HG03571 (cell line): ENCODE measurements at regions not wholly inside any gene's neighbourhood (a gene's known extent, or its start where the extent isn't known, plus 50 kb on each side); places are given as distances from the start of the nearest gene placed in this dataset.
A peak's percentile ranks its signal among the peaks of the same experiment; 100 is the strongest.

Experiments
- ATAC-seq: cut with Tn5 transposase; IDR thresholded peaks from one replicate; pipeline ENCODE4 v1.9.1; 2021; ENCODE audit not compliant: unreplicated experiment

DNA sequence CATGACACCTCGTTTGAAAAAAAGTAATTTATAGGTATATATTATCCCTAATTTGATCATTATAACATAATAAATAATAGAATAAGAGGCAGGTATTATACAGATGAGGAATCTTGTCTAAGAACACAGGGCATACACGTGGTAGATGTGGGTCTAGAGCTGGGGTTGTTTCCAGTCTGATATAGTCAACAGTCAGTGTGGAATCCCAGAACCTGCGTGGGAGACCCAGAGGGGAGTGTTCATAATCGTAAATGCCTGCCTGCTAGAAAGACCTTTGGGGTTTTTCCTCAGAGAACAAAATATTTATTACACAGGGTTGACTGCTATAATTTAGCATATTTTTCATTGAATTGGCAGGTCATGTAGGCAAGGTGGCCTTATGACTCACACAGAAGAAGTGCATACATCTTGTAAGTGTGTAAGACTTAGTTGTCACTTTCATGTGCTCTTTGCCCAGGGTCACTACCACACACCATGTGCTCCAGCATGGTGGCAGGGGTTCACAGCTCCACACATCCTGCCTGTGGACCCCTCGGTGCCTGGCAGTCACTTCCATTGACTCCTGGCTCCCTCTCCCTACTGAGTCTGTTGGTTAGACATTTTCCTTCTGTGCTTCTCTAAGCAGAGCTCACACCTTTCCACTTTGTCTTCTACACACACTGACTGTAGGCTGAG lies 94.9 kb upstream of the IKZF1 start:
- no peak for ATAC-seq

DNA sequence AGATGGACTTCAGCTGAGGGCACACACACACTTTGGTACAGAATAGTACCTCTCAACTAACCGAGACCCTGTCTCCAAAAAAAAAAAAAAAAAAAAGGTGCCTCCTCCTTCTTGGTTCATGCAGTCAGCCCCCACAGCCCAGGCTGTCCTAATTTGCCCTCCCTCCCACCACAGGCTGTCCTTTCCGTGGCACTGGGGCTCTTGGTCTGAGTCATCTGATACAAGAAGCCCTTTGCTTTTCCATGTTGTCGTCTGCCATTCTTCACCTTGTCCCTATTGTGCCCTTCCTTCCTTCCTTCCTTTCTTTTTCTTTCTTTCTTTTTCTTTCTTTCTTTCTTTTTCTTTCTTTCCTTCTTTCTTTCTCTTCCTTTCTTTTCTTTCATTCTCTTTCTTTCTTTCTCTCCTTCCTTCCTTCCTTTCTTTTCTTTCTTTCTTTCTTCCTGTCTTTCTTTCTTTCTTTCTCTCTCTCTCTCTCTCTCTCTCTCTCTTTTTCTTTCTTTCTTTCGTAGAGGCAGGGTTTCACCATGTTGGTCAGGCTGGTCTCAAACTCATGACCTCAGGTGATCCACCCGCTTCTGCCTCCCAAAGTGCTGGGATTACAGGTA lies 96.0 kb upstream of the IKZF1 start:
- no peak for ATAC-seq

DNA sequence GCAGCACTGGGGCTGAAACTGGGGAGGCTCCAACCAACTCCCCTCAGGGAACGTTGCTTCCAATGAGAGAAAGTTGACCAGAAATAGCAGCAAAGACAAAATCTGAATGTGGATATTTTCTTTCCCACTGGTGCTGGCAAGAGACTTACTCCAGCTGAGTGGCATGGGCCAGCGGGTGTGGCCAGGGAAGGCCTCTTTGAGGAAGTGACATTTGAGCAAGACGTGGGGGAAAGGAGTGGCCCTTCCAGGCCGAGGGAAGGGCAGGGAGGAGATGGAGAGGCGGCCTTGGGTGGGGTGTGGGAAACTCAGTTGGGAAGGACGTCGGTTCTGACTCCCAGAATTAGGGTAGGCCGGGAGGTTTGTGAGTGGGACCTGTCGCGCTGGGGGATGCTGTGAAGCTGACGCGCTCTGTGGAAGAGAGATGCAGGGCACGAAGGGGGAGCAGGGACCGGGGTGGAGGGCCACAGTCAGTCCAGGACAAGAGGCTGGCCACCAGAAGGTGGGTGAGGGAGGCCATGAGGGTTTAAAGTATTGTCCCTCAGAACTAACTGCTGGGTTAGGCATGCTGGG lies 96.7 kb upstream of the IKZF1 start:
- ATAC-seq, result no peak

DNA sequence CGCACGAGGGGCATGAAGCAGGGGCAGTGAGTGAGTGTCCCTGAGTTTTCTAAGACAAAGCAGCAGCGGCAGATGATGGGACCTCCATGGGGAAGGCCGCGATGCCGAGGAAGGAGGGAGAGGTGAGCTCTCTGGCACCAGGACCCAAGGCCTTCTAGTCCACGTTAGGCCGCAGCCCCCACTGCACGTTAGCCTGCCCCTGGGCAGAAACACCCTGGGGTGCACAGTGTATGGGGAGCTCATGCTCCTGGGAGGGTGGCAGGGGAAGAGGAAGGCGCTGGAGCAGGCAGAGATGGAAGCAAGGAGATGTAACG lies 97.3 kb upstream of the IKZF1 start:
- no peak for ATAC-seq

DNA sequence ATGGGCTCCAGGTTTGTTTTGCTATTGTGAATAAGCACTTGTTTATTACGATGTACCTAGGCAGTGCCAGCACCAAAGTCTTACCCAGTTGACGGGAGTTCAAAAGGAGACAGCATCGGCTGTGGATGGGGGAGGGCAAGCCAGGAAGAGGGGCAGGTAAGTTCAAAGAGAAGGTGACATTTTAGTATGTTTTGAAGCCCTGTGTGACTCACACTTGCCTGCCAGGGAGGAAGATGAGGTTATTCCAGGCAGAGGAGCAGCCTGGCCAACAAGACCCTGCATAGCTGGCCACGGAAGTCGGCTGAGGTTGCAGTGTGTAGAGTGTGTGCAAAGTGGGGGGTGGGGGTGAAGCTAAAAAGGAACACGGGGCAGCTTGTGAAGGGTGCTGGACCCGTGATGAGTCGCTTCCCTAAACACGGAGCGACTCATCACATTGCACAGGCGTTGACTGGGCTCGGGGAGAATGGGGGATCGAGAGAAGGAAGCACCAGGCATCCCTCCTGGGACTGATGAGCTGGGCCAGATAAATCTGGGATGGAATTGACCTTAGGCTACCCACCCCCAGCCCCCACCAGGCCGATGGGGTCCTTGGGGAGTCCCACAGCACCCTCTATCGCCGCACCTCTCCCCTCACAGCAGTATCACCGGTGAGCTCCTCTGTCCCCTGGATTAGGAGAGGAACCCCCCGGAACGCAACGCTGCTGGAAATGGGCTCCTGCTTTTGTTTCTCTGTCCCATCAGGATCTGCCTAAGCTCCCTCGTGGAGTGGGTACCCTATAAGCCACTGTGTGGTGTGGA lies 97.9 kb upstream of the IKZF1 start:
- ATAC-seq, result no peak

DNA sequence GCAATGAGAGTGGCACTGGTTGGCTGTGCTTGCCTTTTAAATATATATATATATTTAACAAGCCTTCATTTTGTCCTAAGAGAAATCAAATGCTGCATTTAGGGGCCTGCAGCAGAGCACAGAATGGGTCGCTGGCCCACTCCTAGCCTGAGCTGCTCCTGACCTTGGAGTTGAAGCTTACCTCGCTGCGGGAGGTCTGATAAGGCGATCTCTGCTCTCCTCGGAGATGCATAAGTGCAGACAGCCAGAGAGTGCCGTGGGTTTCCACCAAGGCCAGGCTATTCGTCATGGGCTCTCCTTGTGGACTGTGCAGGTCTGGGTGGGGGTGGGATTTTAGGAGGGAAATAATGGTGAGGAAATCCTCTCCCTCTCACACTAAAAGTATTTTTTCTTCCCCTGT lies 99.5 kb upstream of the IKZF1 start:
- no peak for ATAC-seq

DNA sequence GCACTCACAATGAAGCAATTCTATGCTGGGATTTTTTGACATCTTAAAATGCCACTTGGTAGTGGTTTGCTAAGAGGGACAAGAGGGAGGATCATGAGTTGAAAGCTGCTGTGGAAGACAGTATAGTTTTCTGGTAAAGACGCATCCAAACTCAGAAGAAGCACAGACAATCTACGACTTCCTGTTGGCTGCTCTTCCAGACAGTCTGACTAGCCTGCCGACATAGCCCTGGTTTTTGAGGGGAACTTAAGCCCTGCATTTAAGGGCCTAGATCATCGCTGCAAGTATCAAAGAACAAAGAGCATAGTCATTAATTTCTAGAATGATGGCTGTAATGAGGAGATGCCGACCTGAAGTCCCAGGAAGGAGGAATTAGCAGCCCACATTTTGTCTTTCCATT lies 99.9 kb upstream of the IKZF1 start:
- no peak for ATAC-seq

DNA sequence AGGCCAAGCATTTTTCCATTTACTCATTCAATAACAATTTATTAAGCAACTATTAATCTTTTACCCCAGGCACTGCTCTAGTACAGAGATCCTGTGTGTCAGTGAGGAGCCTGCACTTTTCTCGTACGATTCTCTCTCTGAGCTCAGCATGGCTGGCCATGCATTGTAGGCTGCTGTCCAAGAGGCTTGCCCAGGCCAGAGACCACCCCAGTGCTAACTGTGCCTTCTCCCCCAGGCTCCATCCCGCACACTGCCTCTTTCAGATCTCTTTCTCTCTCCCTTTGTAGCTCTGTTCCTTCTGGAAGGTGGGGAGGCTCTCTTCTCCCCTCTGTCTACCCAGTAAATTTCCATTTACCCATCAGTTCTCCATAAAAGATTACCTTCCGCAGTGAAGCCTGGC lies 101.0 kb upstream of the IKZF1 start:
- no peak for ATAC-seq

DNA sequence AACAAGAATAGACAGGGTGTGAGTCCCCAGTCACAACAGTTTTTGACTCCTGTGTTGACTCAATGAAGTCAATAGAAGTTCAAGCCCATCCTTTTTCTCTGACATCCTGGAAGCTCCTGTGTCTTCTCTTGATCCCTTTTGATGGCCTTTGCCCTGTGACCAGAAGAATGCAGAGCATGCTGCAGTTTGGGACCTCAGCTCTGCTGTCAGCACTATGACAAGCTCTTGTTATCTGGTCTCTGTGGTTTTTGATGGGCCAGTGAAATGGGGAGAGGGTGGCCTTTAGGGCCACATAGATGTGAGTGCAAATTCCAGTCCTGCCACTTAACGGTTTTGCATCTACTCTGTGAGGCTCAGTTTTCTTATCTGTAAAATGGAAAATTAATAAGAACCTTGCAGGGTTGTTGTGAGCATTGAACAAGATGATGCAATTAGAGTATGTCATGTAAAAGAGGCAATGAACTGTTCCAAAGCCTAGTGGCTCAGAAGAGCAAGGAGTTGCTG lies 102.4 kb upstream of the IKZF1 start:
- no peak for ATAC-seq

DNA sequence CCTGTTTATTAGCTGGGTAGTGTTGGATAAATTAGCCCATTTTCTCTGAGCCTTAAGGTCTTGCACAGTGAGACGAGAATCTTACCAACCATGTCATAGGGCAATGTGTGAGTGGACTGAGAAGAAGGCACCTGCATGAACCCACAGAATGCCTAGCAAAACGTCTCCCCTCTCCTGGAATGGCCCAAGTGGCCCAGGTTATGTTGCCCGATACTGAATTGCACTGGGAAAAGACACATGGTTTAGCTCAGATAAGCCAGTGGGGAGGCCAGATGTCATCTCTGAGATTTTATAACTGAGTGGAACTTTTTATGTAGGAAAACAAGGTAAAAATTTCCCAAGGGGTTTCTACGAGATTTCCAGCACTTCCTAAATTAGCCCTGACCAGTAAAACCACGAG lies 104.7 kb upstream of the IKZF1 start:
- no peak for ATAC-seq

DNA sequence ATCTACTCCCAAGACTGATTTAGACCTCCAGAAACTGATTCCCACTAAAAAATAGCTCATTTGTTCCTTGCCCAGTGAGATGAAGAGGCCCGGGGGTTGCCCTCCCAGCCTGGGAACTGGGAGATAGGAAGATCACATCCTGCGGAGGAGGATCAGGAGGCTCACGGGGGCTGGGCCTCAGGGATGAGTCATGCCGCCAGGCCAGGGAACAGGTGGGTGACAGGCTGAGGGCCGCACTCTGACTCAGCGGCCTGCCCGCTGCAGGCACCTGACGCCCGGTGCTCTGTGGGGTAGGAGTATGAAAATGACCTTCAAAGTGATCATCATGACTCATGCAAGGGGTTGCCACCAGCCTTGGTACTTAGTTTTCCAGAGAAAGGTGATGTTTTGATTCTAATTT lies 104.5 kb upstream of the ZPBP start:
- peak; percentile 80 for ATAC-seq

DNA sequence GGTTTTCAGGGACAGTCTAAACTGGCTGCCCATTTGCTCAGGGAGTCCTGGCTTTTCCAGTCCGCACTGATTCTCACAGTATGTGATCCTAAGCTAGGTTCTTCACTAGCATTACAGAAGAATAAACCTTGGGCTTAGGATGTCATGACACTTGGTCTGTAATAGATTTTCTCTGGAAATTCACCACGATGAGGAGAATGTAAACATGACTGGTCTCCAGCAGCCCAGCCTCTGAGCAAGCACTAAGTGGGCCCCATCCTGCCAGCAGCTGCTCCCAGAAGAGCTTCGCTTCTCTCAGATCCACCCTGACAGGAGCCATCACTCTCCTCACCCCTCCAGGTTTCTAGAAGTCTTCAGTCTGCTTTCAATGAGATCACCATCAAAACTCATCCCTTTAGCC lies 103.7 kb upstream of the ZPBP start:
- no peak for ATAC-seq

DNA sequence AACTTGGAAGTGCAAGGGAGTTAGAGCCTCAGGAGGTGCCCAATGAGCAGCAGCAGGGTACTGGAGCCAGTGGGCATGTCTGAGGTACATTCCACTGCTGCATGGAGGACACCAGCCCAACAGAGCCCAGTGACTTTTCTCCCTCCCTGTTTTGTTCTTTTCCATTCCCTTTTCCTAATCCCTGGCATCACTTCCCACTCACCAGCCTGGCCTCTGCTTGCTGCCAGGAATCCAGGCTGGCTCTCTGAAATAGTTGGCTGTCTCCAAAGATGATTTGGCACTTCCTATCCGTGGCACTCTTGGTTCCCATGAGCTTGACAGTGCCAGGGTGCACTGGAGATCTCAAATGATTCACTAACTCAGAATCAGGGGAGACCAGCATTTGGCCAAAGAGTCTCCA lies 97.7 kb upstream of the ZPBP start:
- no peak for ATAC-seq

DNA sequence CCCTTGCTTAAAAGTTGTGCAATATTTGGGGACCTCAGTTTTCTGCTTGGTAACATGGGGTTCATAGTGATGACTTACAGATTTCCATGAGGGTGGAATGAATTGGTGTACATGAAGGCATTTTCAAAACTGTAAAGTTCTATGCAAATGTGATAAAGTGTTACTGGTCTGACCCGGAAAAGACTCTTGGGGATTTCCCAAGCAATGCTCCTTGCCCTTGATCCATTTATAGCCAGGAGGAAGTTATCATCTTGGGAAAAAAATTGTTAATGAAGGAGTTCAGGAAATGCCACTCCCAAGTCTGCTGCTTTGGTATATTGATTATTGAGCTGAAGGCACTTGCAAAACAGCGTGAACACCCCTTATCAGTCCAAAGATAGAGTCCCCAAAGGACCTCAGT lies 96.3 kb upstream of the ZPBP start:
- no peak for ATAC-seq

DNA sequence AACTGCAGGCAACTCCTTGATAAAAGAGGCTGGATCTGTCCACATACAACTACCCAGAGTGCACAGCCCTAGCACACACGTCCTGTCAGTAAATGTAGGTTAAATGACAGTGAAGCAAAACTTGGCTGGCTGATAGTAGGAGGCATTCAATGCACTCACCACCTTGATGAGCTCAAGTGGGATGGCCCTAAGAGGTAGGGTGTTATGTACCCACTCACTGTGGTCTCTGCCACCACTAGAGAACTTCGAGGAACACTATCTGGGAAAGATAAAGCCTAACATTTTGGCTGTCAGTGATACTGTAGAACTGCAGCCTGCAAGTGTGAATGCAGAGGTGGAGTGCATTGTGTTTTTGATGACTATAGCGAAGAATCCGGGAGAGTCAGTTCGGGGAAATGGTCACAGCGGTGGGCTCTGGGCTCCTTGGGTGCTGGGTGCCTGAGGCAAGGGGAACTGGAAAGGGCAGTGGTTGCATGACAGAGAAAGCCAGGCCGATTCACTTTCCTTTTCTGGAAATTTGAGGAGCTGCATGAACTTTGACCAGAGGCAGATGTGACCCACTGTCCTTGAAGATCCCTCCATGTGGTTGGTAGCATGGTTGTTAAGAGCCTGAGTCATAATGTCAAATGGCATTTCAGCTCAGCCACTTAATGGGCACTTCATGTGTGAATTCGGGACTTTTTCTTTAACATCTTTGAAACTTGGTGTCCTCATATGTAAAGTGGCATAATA lies 93.1 kb upstream of the ZPBP start:
- ATAC-seq, result no peak

DNA sequence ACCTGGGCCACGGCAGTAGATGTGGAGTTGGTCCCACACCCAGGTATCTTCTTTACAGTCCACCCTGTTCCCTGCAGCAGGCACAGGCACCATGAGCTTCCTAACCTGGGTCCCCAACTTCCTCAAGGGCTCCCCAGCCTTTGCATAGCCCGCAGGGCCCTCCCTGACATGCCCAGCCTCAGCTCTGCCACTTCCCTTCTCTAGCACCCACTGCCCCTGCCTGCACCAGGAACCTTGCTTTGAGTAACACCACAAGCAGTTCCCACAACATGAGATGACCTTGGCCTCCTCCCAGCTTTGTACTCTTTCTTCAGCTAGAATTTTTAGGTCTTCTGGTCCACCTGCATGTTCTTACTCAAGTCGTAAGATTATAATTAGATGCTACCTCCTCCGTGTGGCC lies 92.2 kb upstream of the ZPBP start:
- ATAC-seq, result no peak

DNA sequence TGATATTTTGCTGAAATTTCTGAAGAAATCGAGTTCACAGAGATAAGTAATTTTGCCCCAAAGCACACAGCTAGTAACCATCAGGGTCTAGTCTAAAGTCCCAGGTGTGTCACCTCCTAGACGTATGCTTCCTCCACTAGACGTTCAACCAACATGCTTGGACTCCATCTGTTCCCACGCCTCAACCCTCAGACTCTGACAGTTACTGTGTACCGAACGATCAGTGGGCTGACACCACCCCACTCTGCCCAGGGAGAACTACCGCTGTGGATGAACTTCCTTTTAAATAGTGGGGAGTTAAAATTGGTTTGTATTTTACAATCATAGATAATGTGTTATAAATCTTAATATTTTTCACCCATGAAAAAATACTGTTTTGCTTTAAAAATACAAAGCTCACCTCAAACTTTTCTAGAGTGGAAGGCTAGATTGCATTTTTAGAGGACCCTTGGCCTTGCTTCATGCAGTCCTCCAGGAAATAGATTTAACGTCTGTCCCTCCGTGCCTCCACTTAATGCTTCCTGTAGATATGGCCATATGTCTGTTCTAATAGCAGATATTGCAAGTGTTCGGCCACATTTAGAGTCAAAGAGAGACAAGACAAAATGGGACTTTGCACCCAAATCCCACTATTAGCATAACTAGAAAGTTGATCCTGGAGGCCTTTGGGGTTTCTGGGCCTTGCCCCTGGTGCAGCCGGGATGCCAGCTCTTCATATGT lies 91.4 kb upstream of the ZPBP start:
- ATAC-seq, result no peak

DNA sequence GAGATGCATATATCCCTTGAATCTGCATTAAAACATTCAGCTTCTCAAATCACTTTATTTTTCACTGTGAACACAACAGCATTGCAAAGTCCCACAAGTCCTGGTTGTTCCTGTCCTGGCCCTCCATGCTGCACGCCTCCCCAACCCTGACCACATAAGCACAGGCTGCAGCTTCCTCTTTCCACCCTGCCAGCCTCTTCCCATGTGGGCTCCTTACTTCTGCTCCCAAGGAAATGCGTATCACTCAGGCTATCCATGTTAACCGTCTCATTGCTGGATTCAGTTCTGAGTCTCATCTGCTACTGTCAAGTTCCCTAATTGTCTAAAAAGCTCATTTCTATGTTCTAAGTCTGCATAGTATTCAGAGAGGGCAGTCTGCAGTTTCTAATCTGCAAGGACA lies 89.7 kb upstream of the ZPBP start:
- ATAC-seq, result no peak

DNA sequence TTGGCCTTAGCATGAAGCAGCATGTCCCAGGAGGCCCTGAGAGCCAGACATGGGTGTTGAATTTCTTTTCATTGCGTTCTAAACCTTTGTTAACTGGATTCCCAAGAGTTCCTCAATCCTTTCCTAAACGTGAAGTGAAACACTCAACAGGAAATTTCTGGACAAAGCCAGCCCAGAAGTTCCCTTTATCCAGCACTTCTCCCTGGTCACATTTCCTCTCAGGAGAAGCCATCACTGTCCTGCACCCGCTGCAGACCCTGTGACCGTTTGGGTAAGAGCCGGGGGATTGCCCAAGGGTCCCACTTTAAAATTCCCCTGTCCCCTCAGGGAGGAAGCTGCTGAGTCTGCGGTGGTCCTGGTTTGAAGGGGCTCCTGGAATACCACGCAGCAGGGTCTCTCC lies 88.0 kb upstream of the ZPBP start:
- no peak for ATAC-seq

DNA sequence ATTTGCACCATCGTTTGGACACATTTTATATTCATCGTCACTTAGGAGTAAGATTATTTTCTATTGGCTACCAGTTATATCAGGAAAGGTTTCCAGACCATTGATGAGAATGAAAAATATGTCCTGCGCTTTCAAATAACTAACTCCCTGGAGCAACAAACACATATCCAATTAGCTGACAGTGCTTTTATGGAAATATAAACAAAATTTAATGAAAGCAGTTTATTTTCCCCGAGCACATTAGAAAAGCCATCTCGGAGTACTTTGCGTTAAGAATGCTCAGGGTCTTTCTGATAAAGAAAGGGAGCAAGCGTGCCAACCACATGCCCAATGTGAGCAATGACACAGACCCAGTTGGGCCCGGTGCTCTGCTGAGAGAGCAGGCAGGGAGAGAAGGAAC lies 85.1 kb upstream of the ZPBP start:
- no peak for ATAC-seq

DNA sequence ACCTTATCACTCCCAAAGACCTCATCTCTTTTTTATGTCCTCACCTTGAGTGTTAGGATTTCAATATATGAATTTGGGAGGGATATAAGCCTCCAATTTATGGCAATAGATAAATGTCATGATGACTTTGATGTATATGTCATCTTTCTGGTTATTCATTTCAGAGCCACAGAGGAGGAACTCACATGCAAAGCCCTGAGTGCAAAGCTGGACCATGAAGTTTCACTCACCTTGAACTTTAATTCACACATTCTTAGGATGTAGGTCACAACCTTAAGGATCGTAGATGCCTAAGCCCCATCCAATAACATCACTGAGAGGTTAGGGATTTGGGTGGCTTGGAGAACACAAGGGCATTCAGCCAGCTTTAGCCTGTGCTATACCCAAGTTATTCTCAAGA lies 81.9 kb upstream of the ZPBP start:
- ATAC-seq, result no peak
